NT2/D1 (cell line): ENCODE measurements at regions not wholly inside any gene's neighbourhood (a gene's known extent, or its start where the extent isn't known, plus 50 kb on each side); places are given as distances from the start of the nearest gene placed in this dataset.
"Not testable (repeated sequence)": the region's sequence is repeated elsewhere in the genome, so short reads cannot be mapped to it uniquely, and the experiment has no call there.

ENCODE experiments used
- DNase-seq: peaks from one replicate; pipeline ENCODE4 v3.0.0-alpha.2; 2011; ENCODE audit warnings: low read depth, low spot score
- H3K27me3 ChIP-seq: 2 replicates; pipeline ENCODE4 v1.6.0; 2011; ENCODE audit warnings: mild to moderate bottlenecking; ENCODE audit not compliant: insufficient read length, insufficient read depth
- H3K36me3 ChIP-seq: 2 replicates; pipeline ENCODE4 v1.6.1; 2011; ENCODE audit warnings: mild to moderate bottlenecking, low read length, mixed read lengths; ENCODE audit not compliant: insufficient read depth, insufficient read length
- H3K4me1 ChIP-seq: 2 replicates; pipeline ENCODE4 v1.5.1; 2011; ENCODE audit not compliant: insufficient read depth, insufficient read length
- H3K4me3 ChIP-seq: 2 replicates; pipeline ENCODE4 v1.5.1; 2011; ENCODE audit warnings: low read depth; ENCODE audit not compliant: insufficient read length
- H3K9ac ChIP-seq: 2 replicates; pipeline ENCODE4 v1.6.0; 2011; ENCODE audit warnings: low read depth; ENCODE audit not compliant: insufficient read length
- H3K9me3 ChIP-seq: 2 replicates; pipeline ENCODE4 v1.5.1; 2011; ENCODE audit warnings: mild to moderate bottlenecking, low read length; ENCODE audit not compliant: insufficient read depth
- SUZ12 ChIP-seq: IDR thresholded peaks from 2 replicates; pipeline ENCODE4 v1.6.1; 2011; ENCODE audit not compliant: insufficient read length, insufficient read depth; ENCODE audit errors: extremely low read depth
- YY1 ChIP-seq: IDR thresholded peaks from 2 replicates; pipeline ENCODE4 v1.6.1; 2011; ENCODE audit not compliant: insufficient read length, insufficient read depth
- ZNF274 ChIP-seq: IDR thresholded peaks from 2 replicates; pipeline ENCODE4 v1.6.1; 2011; ENCODE audit warnings: mild to moderate bottlenecking, low read depth, low read length

DNA sequence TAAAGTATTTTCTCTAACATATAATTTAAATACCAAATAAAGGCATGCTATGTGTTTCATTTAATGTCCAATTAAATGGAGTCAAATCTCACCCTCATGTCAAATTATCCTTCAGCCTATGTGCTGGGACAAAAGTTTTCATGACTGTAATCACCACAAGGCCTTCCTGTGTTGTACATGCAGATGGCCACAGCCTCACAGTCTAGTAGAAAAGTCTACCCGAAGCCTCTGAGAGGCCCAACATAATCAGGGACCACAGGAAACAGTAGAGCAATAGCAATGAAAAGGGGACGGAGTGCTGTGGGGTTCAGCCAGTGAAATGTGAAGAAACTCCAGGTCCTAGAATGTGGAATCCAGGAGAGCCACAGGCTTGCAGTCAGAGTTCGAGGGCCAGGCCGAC lies 140.2 kb upstream of the KLF6 start:
- Histone ChIP-seq H3K27me3 (no peaks in the 10 kb centered on the region), H3K9me3 (no peaks in the 10 kb centered on the region), H3K9ac (no peak overlapping the region), H3K4me3 (no peak overlapping the region), H3K4me1 (no peaks in the 10 kb centered on the region), H3K36me3 (no peaks in the 10 kb centered on the region)
- no peak for DNase-seq
- TF ChIP-seq ZNF274 (no peak), SUZ12 (no peak), YY1 (no peak)

DNA sequence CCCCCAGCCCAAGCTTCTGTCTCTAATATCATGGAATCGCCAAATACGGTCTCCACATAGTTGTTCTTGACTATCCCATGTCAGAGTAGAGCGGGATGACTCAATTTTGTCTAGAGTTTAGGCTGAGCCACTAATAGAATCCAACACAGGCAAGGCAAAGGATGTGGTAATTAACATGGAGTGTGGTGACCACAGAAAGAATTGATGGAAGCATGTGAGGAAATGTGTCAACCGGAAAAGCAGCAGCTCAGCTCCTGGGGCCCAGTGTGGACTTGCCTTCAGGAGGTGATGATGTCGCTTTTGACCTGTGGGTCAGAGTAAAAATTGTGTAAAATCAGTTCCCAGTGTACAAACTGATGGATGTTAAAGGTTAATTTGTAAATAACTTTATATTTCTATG lies 139.3 kb upstream of the KLF6 start:
- H3K4me3 ChIP-seq = no peak overlapping the region
- TF ChIP-seq SUZ12 (no peak), YY1 (no peak), ZNF274 (no peak)
- no peaks in the 10 kb centered on the region for H3K4me1 ChIP-seq
- no peak overlapping the region for H3K9ac ChIP-seq
- DNase-seq = no peak
- H3K9me3 ChIP-seq = no peaks in the 10 kb centered on the region
- H3K27me3 ChIP-seq = no peaks in the 10 kb centered on the region
- no peaks in the 10 kb centered on the region for H3K36me3 ChIP-seq

DNA sequence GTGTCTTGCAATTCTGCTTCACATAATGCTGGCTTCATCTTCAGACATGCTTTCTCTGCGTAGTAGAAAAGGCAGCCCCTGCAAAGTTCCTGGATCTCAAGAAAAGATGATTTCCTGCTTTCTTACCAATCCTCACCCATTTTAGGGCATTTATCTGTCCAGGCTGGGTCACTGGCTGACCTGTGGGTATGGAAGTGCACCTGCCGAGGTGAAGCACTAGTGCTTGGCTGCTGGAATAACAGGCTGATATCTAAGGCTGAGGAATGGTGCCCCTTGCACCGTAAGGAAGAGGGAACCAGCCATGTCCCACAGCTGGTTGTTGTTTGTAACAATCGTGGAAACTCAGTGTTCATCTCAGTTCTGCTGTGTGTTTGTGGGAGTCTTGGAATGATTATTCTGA lies 138.0 kb upstream of the KLF6 start:
- no peak for TF ChIP-seq ZNF274
- TF ChIP-seq YY1 = no peak
- no peak for TF ChIP-seq SUZ12
- no peaks in the 10 kb centered on the region for H3K36me3 ChIP-seq
- H3K4me3 ChIP-seq = no peak overlapping the region
- no peaks in the 10 kb centered on the region for H3K4me1 ChIP-seq
- 0 out of 2 replicates have a peak, but pooled peaks cover 2% of the 10 kb centered on the region for H3K9me3 ChIP-seq
- H3K27me3 ChIP-seq = no peaks in the 10 kb centered on the region
- no peak overlapping the region for H3K9ac ChIP-seq
- DNase-seq = no peak

DNA sequence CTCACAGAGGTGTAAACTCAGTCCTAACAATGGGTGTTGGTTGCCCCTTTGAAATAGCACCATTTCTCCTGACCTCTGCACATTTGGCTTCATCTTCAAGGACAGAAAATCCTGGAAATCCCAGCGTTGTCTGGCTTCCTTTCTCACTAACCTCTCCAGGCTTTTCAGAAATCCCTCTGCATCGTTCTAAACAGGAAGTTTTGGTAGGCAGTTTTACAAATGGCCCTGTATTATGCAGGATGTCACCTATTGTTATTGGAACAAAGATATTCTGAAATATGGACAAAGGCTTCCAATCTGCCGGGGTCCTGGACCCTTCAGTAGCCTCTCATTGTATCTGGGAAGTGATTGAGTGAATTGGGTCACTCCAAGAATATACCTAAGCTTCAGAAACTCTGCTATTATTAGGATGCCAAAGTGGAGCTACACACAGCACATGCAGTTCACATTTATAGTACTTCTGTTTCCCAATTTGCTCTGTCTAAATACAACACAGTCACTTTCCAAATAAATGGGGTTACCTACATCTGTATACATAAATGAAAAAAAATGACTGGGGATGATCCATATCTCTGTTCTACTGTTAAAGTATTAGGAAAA lies 134.8 kb upstream of the KLF6 start:
- Histone ChIP-seq H3K9ac (no peak overlapping the region), H3K4me1 (no peaks in the 10 kb centered on the region), H3K9me3 (0 out of 2 replicates have a peak, but pooled peaks cover 7% of the 10 kb centered on the region), H3K4me3 (no peak overlapping the region), H3K27me3 (no peaks in the 10 kb centered on the region), H3K36me3 (no peaks in the 10 kb centered on the region)
- TF ChIP-seq SUZ12 (no peak), YY1 (no peak), ZNF274 (no peak)
- no peak for DNase-seq

GRCh38 chr10:3917392-3917791 lies 132.4 kb upstream of the KLF6 start:
- not testable (repeated sequence) for DNase-seq, H3K9ac ChIP-seq, H3K36me3 ChIP-seq, H3K27me3 ChIP-seq, H3K4me3 ChIP-seq, H3K9me3 ChIP-seq, H3K4me1 ChIP-seq

DNA sequence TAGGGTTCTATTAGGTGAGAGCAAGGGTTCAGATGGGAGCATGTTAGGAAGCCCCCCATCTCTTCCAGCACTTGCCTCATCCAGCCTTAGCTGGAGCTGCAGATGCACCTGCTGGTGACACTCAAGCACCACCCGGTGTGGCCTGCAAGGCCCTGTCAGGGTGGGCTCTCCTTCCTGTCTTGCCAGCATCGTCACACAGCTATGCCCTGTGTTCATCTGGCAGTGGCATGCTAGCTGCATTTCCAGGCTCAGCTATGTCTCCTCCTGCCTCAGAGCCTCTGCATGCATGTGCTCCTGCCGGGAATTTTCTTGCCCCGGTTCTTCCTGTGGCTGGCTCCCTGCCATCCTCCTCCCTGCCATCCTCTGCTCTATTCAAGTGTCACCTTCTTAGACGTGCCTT lies 129.7 kb upstream of the KLF6 start:
- no peak for DNase-seq
- no peak for TF ChIP-seq YY1
- no peak for TF ChIP-seq ZNF274
- TF ChIP-seq SUZ12 = no peak
- no peaks in the 10 kb centered on the region for H3K27me3 ChIP-seq
- H3K36me3 ChIP-seq = no peaks in the 10 kb centered on the region
- no peak overlapping the region for H3K9ac ChIP-seq
- H3K4me1 ChIP-seq = no peaks in the 10 kb centered on the region
- no peak overlapping the region for H3K4me3 ChIP-seq
- 0 out of 2 replicates have a peak, but pooled peaks cover 7% of the 10 kb centered on the region for H3K9me3 ChIP-seq

- H3K4me1 ChIP-seq = no peaks in the 10 kb centered on the region
- no peak for DNase-seq
- H3K4me3 ChIP-seq = no peak overlapping the region
- no peaks in the 10 kb centered on the region for H3K27me3 ChIP-seq
- H3K9ac ChIP-seq = no peak overlapping the region
- no peaks in the 10 kb centered on the region for H3K36me3 ChIP-seq
- no peaks in the 10 kb centered on the region for H3K9me3 ChIP-seq
- TF ChIP-seq SUZ12 (no peak), YY1 (no peak), ZNF274 (no peak)
These were observed 126.9 kb upstream of the KLF6 start for GRCh38 chr10:3911713-3912442.
